Sigmoid colon (tissue), 4 donors: ENCODE measurements at regions not wholly inside any gene's neighbourhood (a gene's known extent, or its start where the extent isn't known, plus 50 kb on each side); places are given as distances from the start of the nearest gene placed in this dataset.

Experiments used
- EP300 ChIP-seq, 4 donors: sonication (generic); formaldehyde crosslinking; IDR thresholded peaks; one replicate each; pipeline ENCODE4 v1.6.1; 2017; ENCODE audit warnings: antibody characterized with exemption in 4 of 4
- TF ChIP-seq, protein P1 (sequence below), 4 experiments: fragments of 450-650 bp in 3 of 4; fragments of 200-600 bp in 1 of 4; IDR thresholded peaks; one replicate each; pipeline ENCODE4 v1.5.1; 2016 to 2019; ENCODE audit warnings: antibody characterized with exemption in 4 of 4, mild to moderate bottlenecking in 3 of 4, moderate library complexity in 2 of 4

GRCh38 chr7:56538541-56539429 is 422.6 kb upstream of the NUPR2 start:
- TF ChIP-seq, protein P1, sequence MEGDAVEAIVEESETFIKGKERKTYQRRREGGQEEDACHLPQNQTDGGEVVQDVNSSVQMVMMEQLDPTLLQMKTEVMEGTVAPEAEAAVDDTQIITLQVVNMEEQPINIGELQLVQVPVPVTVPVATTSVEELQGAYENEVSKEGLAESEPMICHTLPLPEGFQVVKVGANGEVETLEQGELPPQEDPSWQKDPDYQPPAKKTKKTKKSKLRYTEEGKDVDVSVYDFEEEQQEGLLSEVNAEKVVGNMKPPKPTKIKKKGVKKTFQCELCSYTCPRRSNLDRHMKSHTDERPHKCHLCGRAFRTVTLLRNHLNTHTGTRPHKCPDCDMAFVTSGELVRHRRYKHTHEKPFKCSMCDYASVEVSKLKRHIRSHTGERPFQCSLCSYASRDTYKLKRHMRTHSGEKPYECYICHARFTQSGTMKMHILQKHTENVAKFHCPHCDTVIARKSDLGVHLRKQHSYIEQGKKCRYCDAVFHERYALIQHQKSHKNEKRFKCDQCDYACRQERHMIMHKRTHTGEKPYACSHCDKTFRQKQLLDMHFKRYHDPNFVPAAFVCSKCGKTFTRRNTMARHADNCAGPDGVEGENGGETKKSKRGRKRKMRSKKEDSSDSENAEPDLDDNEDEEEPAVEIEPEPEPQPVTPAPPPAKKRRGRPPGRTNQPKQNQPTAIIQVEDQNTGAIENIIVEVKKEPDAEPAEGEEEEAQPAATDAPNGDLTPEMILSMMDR (IDR thresholded peaks at IDR 0.05): no peak
- no peak for TF ChIP-seq EP300 (IDR thresholded peaks at IDR 0.05)
